T-helper 2 cell treated with Interferon-gamma antibody and Interleukin-4, amounts not matched to agents 5 μg/mL and 100 μg/mL, for 36 hours (primary cell): ENCODE measurements at regions not wholly inside any gene's neighbourhood (a gene's known extent, or its start where the extent isn't known, plus 50 kb on each side); places are given as distances from the start of the nearest gene placed in this dataset.

ENCODE experiments used
- DNase-seq: peaks from one replicate; pipeline ENCODE4 v3.0.0; 2021; ENCODE audit warnings: low spot score
- H3K27ac Mint-ChIP-seq: one replicate; pipeline ENCODE4 v1.8.0; 2021; ENCODE audit warnings: mild to moderate bottlenecking, mixed read lengths
- H3K27me3 Mint-ChIP-seq: one replicate; pipeline ENCODE4 v1.8.0; 2021; ENCODE audit warnings: low read depth, mixed read lengths
- H3K36me3 Mint-ChIP-seq: one replicate; pipeline ENCODE4 v1.8.0; 2021; ENCODE audit warnings: low read depth, mixed read lengths
- H3K4me1 Mint-ChIP-seq: one replicate; pipeline ENCODE4 v1.8.0; 2021; ENCODE audit warnings: low read depth, mixed read lengths
- H3K4me3 Mint-ChIP-seq: one replicate; pipeline ENCODE4 v1.8.0; 2022; ENCODE audit warnings: mild to moderate bottlenecking, moderate library complexity, mixed read lengths
- H3K9me3 Mint-ChIP-seq: one replicate; pipeline ENCODE4 v1.8.0; 2021; ENCODE audit warnings: mixed read lengths

GRCh38 chr6:77341058-77341986 is 122.0 kb downstream of the HTR1B start:
- no peak overlapping the region for H3K4me3 Mint-ChIP-seq
- H3K27ac Mint-ChIP-seq = no peak overlapping the region
- no peaks in the 10 kb centered on the region for H3K36me3 Mint-ChIP-seq
- H3K9me3 Mint-ChIP-seq = peaks cover 16% of the 10 kb centered on the region
- H3K4me1 Mint-ChIP-seq = no peaks in the 10 kb centered on the region
- no peaks in the 10 kb centered on the region for H3K27me3 Mint-ChIP-seq
- no peak for DNase-seq

GRCh38 chr6:77340331-77340730 is 123.0 kb downstream of the HTR1B start:
- Mint-ChIP-seq H3K27ac (no peak overlapping the region), H3K36me3 (no peaks in the 10 kb centered on the region), H3K27me3 (no peaks in the 10 kb centered on the region), H3K9me3 (peaks cover 25% of the 10 kb centered on the region), H3K4me3 (no peak overlapping the region), H3K4me1 (no peaks in the 10 kb centered on the region)
- no peak for DNase-seq

- H3K4me3 Mint-ChIP-seq = no peak overlapping the region
- H3K27me3 Mint-ChIP-seq = no peaks in the 10 kb centered on the region
- H3K36me3 Mint-ChIP-seq = no peaks in the 10 kb centered on the region
- no peak for DNase-seq
- H3K4me1 Mint-ChIP-seq = no peaks in the 10 kb centered on the region
- no peak overlapping the region for H3K27ac Mint-ChIP-seq
- H3K9me3 Mint-ChIP-seq = peaks cover 29% of the 10 kb centered on the region
These were observed 123.4 kb downstream of the HTR1B start for GRCh38 chr6:77339926-77340325.

- Mint-ChIP-seq H3K9me3 (peaks cover 37% of the 10 kb centered on the region), H3K27ac (no peak overlapping the region), H3K27me3 (no peaks in the 10 kb centered on the region), H3K36me3 (no peaks in the 10 kb centered on the region), H3K4me1 (no peaks in the 10 kb centered on the region), H3K4me3 (no peak overlapping the region)
- no peak for DNase-seq
These were observed 125.9 kb downstream of the HTR1B start for GRCh38 chr6:77337392-77337791.

- H3K27ac Mint-ChIP-seq = no peak overlapping the region
- H3K36me3 Mint-ChIP-seq = no peaks in the 10 kb centered on the region
- DNase-seq = no peak
- H3K9me3 Mint-ChIP-seq = peaks cover 33% of the 10 kb centered on the region
- no peaks in the 10 kb centered on the region for H3K4me1 Mint-ChIP-seq
- no peaks in the 10 kb centered on the region for H3K27me3 Mint-ChIP-seq
- no peak overlapping the region for H3K4me3 Mint-ChIP-seq
These were observed 129.2 kb downstream of the HTR1B start for GRCh38 chr6:77334093-77334492.

- no peaks in the 10 kb centered on the region for H3K4me1 Mint-ChIP-seq
- H3K4me3 Mint-ChIP-seq = no peak overlapping the region
- H3K36me3 Mint-ChIP-seq = no peaks in the 10 kb centered on the region
- no peak overlapping the region for H3K27ac Mint-ChIP-seq
- no peak for DNase-seq
- H3K9me3 Mint-ChIP-seq = peaks cover 26% of the 10 kb centered on the region
- H3K27me3 Mint-ChIP-seq = no peaks in the 10 kb centered on the region
These were observed 130.2 kb downstream of the HTR1B start for GRCh38 chr6:77332915-77333623.

- Mint-ChIP-seq H3K4me3 (no peak overlapping the region), H3K27me3 (no peaks in the 10 kb centered on the region), H3K4me1 (no peaks in the 10 kb centered on the region), H3K9me3 (peaks cover 7% of the 10 kb centered on the region), H3K36me3 (no peaks in the 10 kb centered on the region), H3K27ac (no peak overlapping the region)
- no peak for DNase-seq
These were observed 136.6 kb downstream of the HTR1B start for GRCh38 chr6:77326711-77327110.

- Mint-ChIP-seq H3K4me1 (no peaks in the 10 kb centered on the region), H3K9me3 (peaks cover 12% of the 10 kb centered on the region), H3K27ac (no peak overlapping the region), H3K4me3 (no peak overlapping the region), H3K36me3 (no peaks in the 10 kb centered on the region), H3K27me3 (no peaks in the 10 kb centered on the region)
- no peak for DNase-seq
These were observed 137.3 kb downstream of the HTR1B start for GRCh38 chr6:77326029-77326428.

GRCh38 chr6:77324866-77325265 is 138.4 kb downstream of the HTR1B start:
- Mint-ChIP-seq H3K27ac (no peak overlapping the region), H3K27me3 (no peaks in the 10 kb centered on the region), H3K9me3 (peaks cover 12% of the 10 kb centered on the region), H3K4me1 (no peaks in the 10 kb centered on the region), H3K36me3 (no peaks in the 10 kb centered on the region), H3K4me3 (no peak overlapping the region)
- DNase-seq = no peak

GRCh38 chr6:77322604-77323003 is 140.7 kb downstream of the HTR1B start:
- no peaks in the 10 kb centered on the region for H3K36me3 Mint-ChIP-seq
- no peaks in the 10 kb centered on the region for H3K27me3 Mint-ChIP-seq
- DNase-seq = no peak
- no peak overlapping the region for H3K4me3 Mint-ChIP-seq
- H3K9me3 Mint-ChIP-seq = peaks cover 12% of the 10 kb centered on the region
- H3K4me1 Mint-ChIP-seq = no peaks in the 10 kb centered on the region
- H3K27ac Mint-ChIP-seq = no peak overlapping the region

GRCh38 chr6:77318256-77318655 is 145.0 kb downstream of the HTR1B start:
- peaks cover 7% of the 10 kb centered on the region for H3K9me3 Mint-ChIP-seq
- no peaks in the 10 kb centered on the region for H3K4me1 Mint-ChIP-seq
- no peaks in the 10 kb centered on the region for H3K27me3 Mint-ChIP-seq
- DNase-seq = no peak
- no peak overlapping the region for H3K27ac Mint-ChIP-seq
- H3K36me3 Mint-ChIP-seq = no peaks in the 10 kb centered on the region
- no peak overlapping the region for H3K4me3 Mint-ChIP-seq

GRCh38 chr6:77313595-77313994 is 149.7 kb downstream of the HTR1B start:
- Mint-ChIP-seq H3K9me3 (peaks cover 12% of the 10 kb centered on the region), H3K36me3 (no peaks in the 10 kb centered on the region), H3K27me3 (no peaks in the 10 kb centered on the region), H3K4me1 (no peaks in the 10 kb centered on the region), H3K27ac (no peak overlapping the region), H3K4me3 (no peak overlapping the region)
- DNase-seq = no peak

- no peaks in the 10 kb centered on the region for H3K27me3 Mint-ChIP-seq
- no peaks in the 10 kb centered on the region for H3K4me1 Mint-ChIP-seq
- DNase-seq = no peak
- H3K36me3 Mint-ChIP-seq = no peaks in the 10 kb centered on the region
- peaks cover 28% of the 10 kb centered on the region for H3K9me3 Mint-ChIP-seq
- no peak overlapping the region for H3K27ac Mint-ChIP-seq
- no peak overlapping the region for H3K4me3 Mint-ChIP-seq
These were observed 163.4 kb downstream of the HTR1B start for GRCh38 chr6:77299931-77300330.

- Mint-ChIP-seq H3K4me1 (no peaks in the 10 kb centered on the region), H3K9me3 (peaks cover 20% of the 10 kb centered on the region)
These were observed 165.0 kb downstream of the HTR1B start for GRCh38 chr6:77298283-77298682.

More at GRCh38 chr6:77298283-77298682, 165.0 kb downstream of the HTR1B start:
- Mint-ChIP-seq H3K36me3 (no peaks in the 10 kb centered on the region), H3K27me3 (no peaks in the 10 kb centered on the region), H3K4me3 (no peak overlapping the region), H3K27ac (no peak overlapping the region)
- DNase-seq = no peak
